ENCODE measurements at regions not wholly inside any gene's neighbourhood (a gene's known extent, or its start where the extent isn't known, plus 50 kb on each side); places are given as distances from the start of the nearest gene placed in this dataset.

GRCh38 chr13:63546524-63546923 lies 2130.9 kb upstream of the PCDH20 start:
- TF ChIP-seq POLR2AphosphoS5 (IDR thresholded peaks at IDR 0.05) (no peak), CTCF (IDR thresholded peaks at IDR 0.05) (no peak), POLR2A (IDR thresholded peaks at IDR 0.05) (no peak)

Measured in suprapubic skin (tissue), 4 donors.